ENCODE measurements at regions not wholly inside any gene's neighbourhood (a gene's known extent, or its start where the extent isn't known, plus 50 kb on each side); places are given as distances from the start of the nearest gene placed in this dataset.

DNA sequence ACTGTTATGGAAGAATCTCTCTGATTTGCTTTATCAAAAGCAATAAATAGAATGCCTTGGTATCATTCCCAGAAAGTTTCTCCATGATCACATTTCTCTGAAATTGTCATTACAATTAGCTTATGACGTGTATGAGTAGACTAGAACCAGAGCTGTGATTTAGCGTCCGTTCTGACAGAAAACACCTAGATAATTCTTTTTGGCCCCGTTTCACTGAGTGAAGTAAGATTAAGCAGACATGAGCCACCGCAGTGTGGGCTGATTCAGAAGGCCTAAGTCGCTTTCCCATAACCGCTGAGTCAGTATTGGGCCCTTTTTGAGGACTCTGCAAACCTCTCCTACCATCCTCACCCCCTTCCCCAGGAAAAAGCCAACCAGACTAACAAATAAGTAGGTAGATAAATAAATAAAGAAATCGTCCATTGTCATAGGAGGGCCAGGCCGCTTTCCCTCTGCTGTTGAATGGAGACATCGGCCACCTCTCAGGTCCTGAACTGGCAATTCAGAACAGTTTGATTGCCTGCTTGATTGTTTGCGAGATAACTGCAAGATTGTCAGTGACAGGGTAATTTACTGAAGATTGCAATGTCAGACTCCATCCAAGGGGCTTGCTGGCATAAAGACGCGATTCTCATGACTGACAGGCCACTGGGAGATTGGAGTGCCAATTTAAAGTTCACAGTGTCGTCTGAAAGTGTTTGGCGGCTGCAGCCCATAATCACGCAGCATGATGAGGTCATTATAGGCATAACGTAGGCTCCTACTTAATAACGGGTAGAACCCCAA, 105.0 kb upstream of the WWC1 start:
- CTCF ChIA-PET = interaction anchor here (1.2 to 3.6 kb wide), 2 partner anchors 18 to 32 kb away, joined by 3 to 14 read pairs; no protein-coding TSS in a partner anchor
- POLR2A ChIA-PET = no interaction called here
- TF ChIP-seq, protein P1, sequence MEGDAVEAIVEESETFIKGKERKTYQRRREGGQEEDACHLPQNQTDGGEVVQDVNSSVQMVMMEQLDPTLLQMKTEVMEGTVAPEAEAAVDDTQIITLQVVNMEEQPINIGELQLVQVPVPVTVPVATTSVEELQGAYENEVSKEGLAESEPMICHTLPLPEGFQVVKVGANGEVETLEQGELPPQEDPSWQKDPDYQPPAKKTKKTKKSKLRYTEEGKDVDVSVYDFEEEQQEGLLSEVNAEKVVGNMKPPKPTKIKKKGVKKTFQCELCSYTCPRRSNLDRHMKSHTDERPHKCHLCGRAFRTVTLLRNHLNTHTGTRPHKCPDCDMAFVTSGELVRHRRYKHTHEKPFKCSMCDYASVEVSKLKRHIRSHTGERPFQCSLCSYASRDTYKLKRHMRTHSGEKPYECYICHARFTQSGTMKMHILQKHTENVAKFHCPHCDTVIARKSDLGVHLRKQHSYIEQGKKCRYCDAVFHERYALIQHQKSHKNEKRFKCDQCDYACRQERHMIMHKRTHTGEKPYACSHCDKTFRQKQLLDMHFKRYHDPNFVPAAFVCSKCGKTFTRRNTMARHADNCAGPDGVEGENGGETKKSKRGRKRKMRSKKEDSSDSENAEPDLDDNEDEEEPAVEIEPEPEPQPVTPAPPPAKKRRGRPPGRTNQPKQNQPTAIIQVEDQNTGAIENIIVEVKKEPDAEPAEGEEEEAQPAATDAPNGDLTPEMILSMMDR (IDR thresholded peaks at IDR 0.05; ENCODE audit: control extremely low read depth, extremely low read depth, low read depth, missing control alignments) = no peak
- no peak for DNase-seq (ENCODE audit: extremely low spot score)

DNA sequence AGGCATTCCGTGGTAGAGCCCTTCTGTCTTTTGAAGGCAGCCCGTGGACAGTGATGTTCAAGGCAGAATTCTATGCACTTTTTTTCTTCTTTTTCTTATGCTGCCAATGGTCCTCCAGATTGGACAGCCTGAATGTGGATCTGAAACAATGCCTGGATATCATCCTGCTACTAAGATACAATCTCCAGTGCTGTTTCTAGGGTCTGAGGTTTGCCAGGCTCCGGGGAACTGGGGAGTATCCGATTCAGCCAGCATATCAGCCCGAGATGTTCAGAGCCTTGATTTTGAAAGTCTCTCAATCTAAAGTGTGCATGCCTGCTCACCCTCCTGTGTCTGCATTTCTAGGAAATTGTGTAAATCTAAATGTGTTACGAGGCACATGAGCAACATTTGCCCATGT, 103.8 kb upstream of the WWC1 start:
- DNase-seq (ENCODE audit: extremely low spot score) = no peak
- POLR2A ChIA-PET = no interaction called here
- TF ChIP-seq, protein P1 (IDR thresholded peaks at IDR 0.05; ENCODE audit: control extremely low read depth, extremely low read depth, low read depth, missing control alignments) = no peak
- CTCF ChIA-PET = no interaction called here

DNA sequence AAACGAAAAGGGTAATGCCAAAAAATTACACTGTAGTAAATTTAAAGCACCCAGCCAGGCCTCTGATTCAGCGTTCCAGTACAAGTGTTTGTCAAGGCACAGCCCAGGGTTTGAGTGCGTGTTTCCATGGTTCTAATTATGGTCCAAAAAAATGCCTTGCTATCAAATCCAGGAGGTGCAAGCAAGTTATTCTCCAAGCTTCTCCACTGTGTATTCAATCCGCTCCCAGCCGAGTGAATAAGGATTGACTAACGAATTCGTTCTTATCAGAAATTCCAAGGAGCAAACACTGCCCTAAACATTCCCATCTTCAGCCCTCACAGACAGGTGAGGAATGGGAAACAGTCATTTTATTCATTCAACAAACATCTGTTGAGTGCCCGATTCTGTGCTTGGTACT, 103.3 kb upstream of the WWC1 start:
- ChIA-PET CTCF (no interaction called here), POLR2A (no interaction called here)
- TF ChIP-seq, protein P1 (IDR thresholded peaks at IDR 0.05; ENCODE audit: control extremely low read depth, extremely low read depth, low read depth, missing control alignments) = no peak
- no peak for DNase-seq (ENCODE audit: extremely low spot score)

- TF ChIP-seq, protein P1 (IDR thresholded peaks at IDR 0.05; ENCODE audit: control extremely low read depth, extremely low read depth, low read depth, missing control alignments) = no peak
- CTCF ChIA-PET = interaction anchor here (1.4 kb wide), 1 partner anchor 19 kb away, joined by 3 read pairs; no protein-coding TSS in a partner anchor
Measured at GRCh38 chr5:168192120-168192519, 99.3 kb upstream of the WWC1 start.

GRCh38 chr5:168193493-168194250, 97.8 kb upstream of the WWC1 start:
- TF ChIP-seq, protein P1 (IDR thresholded peaks at IDR 0.05; ENCODE audit: control extremely low read depth, extremely low read depth, low read depth, missing control alignments) = no peak
- ChIA-PET POLR2A (no interaction called here), CTCF (interaction anchor here (1.0 to 2.4 kb wide), 5 partner anchors 14 to 79 kb away, joined by 3 to 7 read pairs (median 4); no protein-coding TSS in a partner anchor)
- DNase-seq (ENCODE audit: extremely low spot score) = no peak

More at GRCh38 chr5:168192120-168192519, 99.3 kb upstream of the WWC1 start:
- POLR2A ChIA-PET = no interaction called here
- no peak for DNase-seq (ENCODE audit: extremely low spot score)

GRCh38 chr5:168195110-168195509, 96.3 kb upstream of the WWC1 start:
- no peak for DNase-seq (ENCODE audit: extremely low spot score)
- ChIA-PET POLR2A (no interaction called here), CTCF (interaction anchor here (0.8 to 2.4 kb wide), 4 partner anchors 13 to 25 kb away, joined by 3 to 6 read pairs (median 4); no protein-coding TSS in a partner anchor)
- TF ChIP-seq, protein P1 (IDR thresholded peaks at IDR 0.05; ENCODE audit: control extremely low read depth, extremely low read depth, low read depth, missing control alignments) = no peak

Measured in GM10248 (cell line).